ENCODE measurements at regions not wholly inside any gene's neighbourhood (a gene's known extent, or its start where the extent isn't known, plus 50 kb on each side); places are given as distances from the start of the nearest gene placed in this dataset.
"Not testable (repeated sequence)": the region's sequence is repeated elsewhere in the genome, so short reads cannot be mapped to it uniquely, and the experiment has no call there.

GRCh38 chr17:33931148-33931814, 323.8 kb upstream of the CCL2 start:
- not testable (repeated sequence) for TF ChIP-seq CTCF, POLR2A (IDR thresholded peaks at IDR 0.05)

Data from Peyer's patch (tissue), 4 donors.